Astrocyte of the spinal cord (primary cell): ENCODE measurements at regions not wholly inside any gene's neighbourhood (a gene's known extent, or its start where the extent isn't known, plus 50 kb on each side); places are given as distances from the start of the nearest gene placed in this dataset.

Experiments
- DNase-seq: peaks from one replicate; pipeline ENCODE4 v3.0.0; 2011; ENCODE audit warnings: low read depth, low spot score
- H3K4me3 ChIP-seq: 2 replicates; pipeline ENCODE4 v1.5.1; 2011; ENCODE audit warnings: low read depth, mild to moderate bottlenecking, low read length, moderate library complexity
- CTCF ChIP-seq: IDR thresholded peaks from 2 replicates; pipeline ENCODE4 v1.5.1; 2012; ENCODE audit warnings: low read depth, mild to moderate bottlenecking, low read length, inconsistent platforms
- in situ Hi-C: cut with HindIII; loops from 2 replicates; pipeline ENCODE4 v1.10.0; 2017; ENCODE audit warnings: low sequenced_read_pairs

DNA sequence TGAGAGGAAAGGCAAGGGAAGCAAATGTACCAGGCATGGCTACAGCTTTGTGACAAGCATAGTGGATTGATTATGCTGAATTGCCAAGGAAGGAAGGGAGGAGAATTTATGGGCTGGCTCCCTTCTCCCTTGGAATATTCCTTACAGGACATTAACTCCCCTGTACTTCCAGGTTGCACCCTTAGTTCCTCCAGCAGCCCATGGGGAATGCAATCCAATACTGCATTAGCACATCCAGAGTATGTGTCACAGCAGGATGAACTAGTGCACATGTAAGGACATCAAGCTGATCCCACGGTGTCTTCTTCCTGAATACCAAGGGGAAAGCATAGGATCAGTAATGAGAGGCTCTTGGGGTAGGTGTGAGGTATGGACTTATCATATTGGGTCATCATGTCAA, 390.7 kb upstream of the POU3F2 start:
- no peak for TF ChIP-seq CTCF
- in situ Hi-C loops, result no loop called here
- DNase-seq, result no peak
- H3K4me3 ChIP-seq, result no peak overlapping the region

- TF ChIP-seq CTCF, result no peak
- in situ Hi-C loops, result no loop called here
- no peak for DNase-seq
- H3K4me3 ChIP-seq, result no peak overlapping the region
Measured at GRCh38 chr6:98452685-98453084, 381.7 kb upstream of the POU3F2 start.

DNA sequence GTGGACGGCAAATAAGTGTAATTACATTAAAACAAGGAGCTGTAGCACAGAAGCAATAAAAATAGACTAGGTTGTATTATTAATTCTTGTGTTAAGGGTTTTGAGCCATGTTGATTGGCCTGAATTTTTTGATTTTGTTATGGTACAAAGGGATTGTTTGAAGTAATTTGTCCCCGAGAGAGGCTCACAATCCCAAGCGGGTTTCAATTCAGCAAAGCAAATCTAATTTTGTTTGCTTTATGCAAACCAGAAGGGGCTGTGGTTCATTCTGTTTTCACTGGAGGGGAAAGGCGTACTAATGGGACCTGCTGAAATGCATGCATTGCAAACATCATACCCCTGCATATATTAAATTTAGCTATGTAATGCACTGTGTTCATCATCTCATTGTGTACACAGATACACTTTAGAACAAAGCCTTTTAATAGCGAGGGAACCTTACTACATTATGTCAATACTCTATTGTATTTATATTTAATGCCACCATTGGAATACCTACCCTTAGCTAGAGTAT, 379.5 kb upstream of the POU3F2 start:
- H3K4me3 ChIP-seq, result no peak overlapping the region
- no peak for DNase-seq
- in situ Hi-C loops, result no loop called here
- no peak for TF ChIP-seq CTCF

DNA sequence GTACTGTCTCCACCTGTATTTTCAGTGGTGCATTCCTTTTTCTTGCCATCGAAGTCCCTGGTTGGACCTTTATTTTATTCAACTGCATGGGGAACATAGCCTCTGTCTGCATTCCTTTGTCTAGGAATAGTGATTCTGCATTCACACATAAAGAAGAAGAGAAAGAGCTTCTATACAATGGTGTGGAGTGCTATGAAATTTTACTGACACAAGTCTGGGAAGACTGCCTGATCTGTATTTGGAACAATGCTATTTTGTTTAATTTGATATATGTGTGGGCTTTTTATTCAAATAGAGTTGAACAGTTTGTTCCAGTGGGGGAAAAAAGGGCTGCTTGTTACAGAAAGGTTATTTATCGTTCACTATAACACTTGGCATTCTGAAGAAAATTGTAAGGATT, 375.7 kb upstream of the POU3F2 start:
- in situ Hi-C loops, result no loop called here
- H3K4me3 ChIP-seq, result no peak overlapping the region
- no peak for DNase-seq
- no peak for TF ChIP-seq CTCF

- in situ Hi-C loops, result no loop called here
- no peak for TF ChIP-seq CTCF
- DNase-seq, result no peak
- H3K4me3 ChIP-seq, result no peak overlapping the region
Measured at GRCh38 chr6:98463038-98464000, 371.1 kb upstream of the POU3F2 start.

DNA sequence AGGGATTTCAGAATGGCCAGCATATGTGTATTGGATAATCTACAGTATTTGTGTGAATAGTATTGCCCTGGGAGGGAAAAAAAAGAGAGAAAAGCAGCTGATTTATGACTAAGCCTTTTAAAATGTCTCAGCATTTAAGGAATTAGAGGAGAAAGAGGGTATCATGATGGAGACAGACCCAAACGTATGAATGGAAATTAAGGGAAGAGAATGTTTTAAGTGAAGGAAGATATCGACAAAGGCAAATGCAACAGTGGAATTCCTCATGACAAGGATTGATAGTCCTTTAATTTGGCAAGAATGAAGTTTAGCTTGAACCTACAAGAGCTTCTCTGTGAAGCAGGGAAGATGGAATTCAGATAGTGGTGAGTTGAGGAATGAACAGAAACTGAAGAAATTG, 367.3 kb upstream of the POU3F2 start:
- DNase-seq, result no peak
- in situ Hi-C loops, result no loop called here
- no peak for TF ChIP-seq CTCF
- no peak overlapping the region for H3K4me3 ChIP-seq
